RWPE2 (cell line): ENCODE measurements at regions not wholly inside any gene's neighbourhood (a gene's known extent, or its start where the extent isn't known, plus 50 kb on each side); places are given as distances from the start of the nearest gene placed in this dataset.
A peak's percentile ranks its signal among the peaks of the same experiment; 100 is the strongest.

Experiments used
- ATAC-seq: fragments of 200-7000 bp; cut with Tn5 transposase; 3 replicates; pipeline ENCODE4 v1.9.1; 2021; ENCODE audit warnings: low read depth
- DNase-seq: peaks from one replicate; pipeline ENCODE4 v3.0.0-alpha.2; 2020; ENCODE audit warnings: low spot score
- H3K27ac ChIP-seq: fragments of 450-650 bp; 2 replicates; pipeline ENCODE4 v1.5.1; 2017; ENCODE audit warnings: mild to moderate bottlenecking; ENCODE audit not compliant: poor library complexity, severe bottlenecking
- H3K27me3 ChIP-seq: fragments of 250-450 bp; sonication (Bioruptor Pico); 2 replicates; pipeline ENCODE4 v1.5.1; 2021; ENCODE audit warnings: mild to moderate bottlenecking, moderate library complexity; ENCODE audit not compliant: insufficient read depth, poor library complexity, severe bottlenecking
- H3K36me3 ChIP-seq: fragments of 250-450 bp; sonication (Bioruptor Pico); 2 replicates; pipeline ENCODE4 v1.5.1; 2020; ENCODE audit warnings: low read depth, mild to moderate bottlenecking, moderate library complexity
- H3K4me1 ChIP-seq: fragments of 250-450 bp; sonication (Bioruptor Pico); 2 replicates; pipeline ENCODE4 v1.5.1; 2021; ENCODE audit warnings: mild to moderate bottlenecking, moderate library complexity; ENCODE audit not compliant: insufficient read depth, poor library complexity, severe bottlenecking
- H3K4me3 ChIP-seq: fragments of 250-450 bp; sonication (Bioruptor Pico); 2 replicates; pipeline ENCODE4 v1.5.1; 2021; ENCODE audit warnings: mild to moderate bottlenecking, moderate library complexity; ENCODE audit not compliant: severe bottlenecking
- H3K9me3 ChIP-seq: fragments of 250-450 bp; sonication (Bioruptor Pico); 2 replicates; pipeline ENCODE4 v1.5.1; 2021; ENCODE audit warnings: mild to moderate bottlenecking, moderate library complexity; ENCODE audit not compliant: severe bottlenecking
- CTCF ChIP-seq: fragments of 450-650 bp; IDR thresholded peaks from one replicate; pipeline ENCODE4 v1.5.1; 2017; ENCODE audit warnings: mild to moderate bottlenecking, moderate library complexity; ENCODE audit not compliant: poor library complexity, severe bottlenecking

- peaks cover 20% of the 10 kb centered on the region for H3K4me1 ChIP-seq
- DNase-seq: no peak
Measured at GRCh38 chr20:53847139-53847836, 223.1 kb downstream of the BCAS1 start.

GRCh38 chr20:53846640-53847039, 223.8 kb downstream of the BCAS1 start:
- Histone ChIP-seq H3K4me1 (peaks cover 20% of the 10 kb centered on the region), H3K27ac (no peak overlapping the region), H3K9me3 (no peaks in the 10 kb centered on the region), H3K4me3 (no peak overlapping the region), H3K36me3 (no peaks in the 10 kb centered on the region), H3K27me3 (no peaks in the 10 kb centered on the region)
- TF ChIP-seq CTCF: no peak
- ATAC-seq (no peak), DNase-seq (no peak)

More at GRCh38 chr20:53847139-53847836, 223.1 kb downstream of the BCAS1 start:
- Histone ChIP-seq H3K4me3 (no peak overlapping the region), H3K9me3 (no peaks in the 10 kb centered on the region), H3K36me3 (no peaks in the 10 kb centered on the region), H3K27me3 (no peaks in the 10 kb centered on the region), H3K27ac (no peak overlapping the region)
- no peak for TF ChIP-seq CTCF
- no peak for ATAC-seq

- H3K4me1 ChIP-seq: peaks cover 22% of the 10 kb centered on the region
- no peak for TF ChIP-seq CTCF
- H3K27me3 ChIP-seq: no peaks in the 10 kb centered on the region
- H3K27ac ChIP-seq: peak overlapping the region; percentile 55
- 0 out of 2 replicates have a peak, but pooled peaks cover under 1% of the 10 kb centered on the region for H3K36me3 ChIP-seq
- no peaks in the 10 kb centered on the region for H3K9me3 ChIP-seq
- no peak for DNase-seq
- ATAC-seq: no peak
- no peak overlapping the region for H3K4me3 ChIP-seq
Measured at GRCh38 chr20:53845980-53846379, 224.4 kb downstream of the BCAS1 start.

GRCh38 chr20:53844259-53844658, 226.1 kb downstream of the BCAS1 start:
- Histone ChIP-seq H3K36me3 (0 out of 2 replicates have a peak, but pooled peaks cover 3% of the 10 kb centered on the region), H3K4me3 (no peak overlapping the region), H3K27me3 (no peaks in the 10 kb centered on the region), H3K4me1 (peaks cover 28% of the 10 kb centered on the region), H3K27ac (peak overlapping the region; percentile 55), H3K9me3 (no peaks in the 10 kb centered on the region)
- no peak for DNase-seq
- no peak for TF ChIP-seq CTCF
- no peak for ATAC-seq

GRCh38 chr20:53843645-53844044, 226.7 kb downstream of the BCAS1 start:
- Histone ChIP-seq H3K4me1 (peaks cover 28% of the 10 kb centered on the region), H3K9me3 (no peaks in the 10 kb centered on the region), H3K27me3 (no peaks in the 10 kb centered on the region), H3K36me3 (0 out of 2 replicates have a peak, but pooled peaks cover 3% of the 10 kb centered on the region), H3K4me3 (no peak overlapping the region), H3K27ac (no peak overlapping the region)
- DNase-seq (no peak), ATAC-seq (no peak)
- no peak for TF ChIP-seq CTCF
